Sigmoid colon (tissue), 6 donors: ENCODE measurements at regions not wholly inside any gene's neighbourhood (a gene's known extent, or its start where the extent isn't known, plus 50 kb on each side); places are given as distances from the start of the nearest gene placed in this dataset.

Experiments
- DNase-seq: peaks from one replicate; pipeline ENCODE4 v3.0.0-alpha.2; 2019
- H3K27ac ChIP-seq, 4 donors: fragments of 200-600 bp; sonication (generic); one replicate each; pipeline ENCODE4 v1.5.1; 2016 to 2019; ENCODE audit warnings: mild to moderate bottlenecking in 1 of 4
- H3K27me3 ChIP-seq, 3 donors: fragments of 200-600 bp; sonication (generic); one replicate each; pipeline ENCODE4 v1.5.1; 2019; ENCODE audit warnings: mild to moderate bottlenecking in 1 of 3
- H3K36me3 ChIP-seq, 4 donors: fragments of 200-600 bp; sonication (generic); one replicate each; pipeline ENCODE4 v1.5.1; 2016 to 2019
- H3K4me1 ChIP-seq, 4 donors: fragments of 200-600 bp; sonication (generic); one replicate each; pipeline ENCODE4 v1.5.1; 2017 to 2019
- H3K4me3 ChIP-seq, 4 donors: fragments of 200-600 bp; sonication (generic); one replicate each; pipeline ENCODE4 v1.5.1; 2017 to 2019; ENCODE audit warnings: mild to moderate bottlenecking in 2 of 4, moderate library complexity in 1 of 4
- H3K9me3 ChIP-seq, 4 donors: fragments of 200-600 bp in 3 of 4; sonication (generic) in 3 of 4; one replicate each; pipeline versions ENCODE4 v1.5.1 to v1.6.1; 2013 to 2019
- EP300 ChIP-seq, 4 donors: sonication (generic); formaldehyde crosslinking; IDR thresholded peaks; one replicate each; pipeline ENCODE4 v1.6.1; 2017; ENCODE audit warnings: antibody characterized with exemption in 4 of 4
- POLR2A ChIP-seq, 2 donors: fragments of 450-650 bp; IDR thresholded peaks; one replicate each; pipeline ENCODE4 v1.6.1; 2016; ENCODE audit warnings: antibody characterized with exemption in 2 of 2, mild to moderate bottlenecking in 2 of 2, moderate library complexity in 2 of 2
- POLR2AphosphoS5 ChIP-seq, 4 donors: sonication (generic); formaldehyde crosslinking; IDR thresholded peaks; one replicate each; pipeline ENCODE4 v1.6.1; 2017; ENCODE audit warnings: antibody characterized with exemption in 4 of 4
- WGBS, 2 donors: extraction: QIAGEN DNeasy Blood & Tissue Kit; methylation state at CpG; one replicate each; pipeline ENCODE4 v1.1.7; 2013; 5-methylcytosine and 5-hydroxymethylcytosine counted together
- intact Hi-C: fragments of 100-400 bp; cut with DNase I; formaldehyde crosslinking; loops from one replicate; pipeline ENCODE4 v1.15.1; 2023
- small RNA-seq, 3 donors: library from RNA; depleted of rRNA; stranded (forward); fragments of <200 nt; gene quantifications; one replicate each; pipeline ENCODE3, GENCODE V24; 2016
- TF ChIP-seq, protein P1 (sequence below), 4 experiments: fragments of 450-650 bp in 3 of 4; fragments of 200-600 bp in 1 of 4; IDR thresholded peaks; one replicate each; pipeline ENCODE4 v1.5.1; 2016 to 2019; ENCODE audit warnings: antibody characterized with exemption in 4 of 4, mild to moderate bottlenecking in 3 of 4, moderate library complexity in 2 of 4
- donor health status: healthy with polysubstance abuse.
- donor health status: healthy.

DNA sequence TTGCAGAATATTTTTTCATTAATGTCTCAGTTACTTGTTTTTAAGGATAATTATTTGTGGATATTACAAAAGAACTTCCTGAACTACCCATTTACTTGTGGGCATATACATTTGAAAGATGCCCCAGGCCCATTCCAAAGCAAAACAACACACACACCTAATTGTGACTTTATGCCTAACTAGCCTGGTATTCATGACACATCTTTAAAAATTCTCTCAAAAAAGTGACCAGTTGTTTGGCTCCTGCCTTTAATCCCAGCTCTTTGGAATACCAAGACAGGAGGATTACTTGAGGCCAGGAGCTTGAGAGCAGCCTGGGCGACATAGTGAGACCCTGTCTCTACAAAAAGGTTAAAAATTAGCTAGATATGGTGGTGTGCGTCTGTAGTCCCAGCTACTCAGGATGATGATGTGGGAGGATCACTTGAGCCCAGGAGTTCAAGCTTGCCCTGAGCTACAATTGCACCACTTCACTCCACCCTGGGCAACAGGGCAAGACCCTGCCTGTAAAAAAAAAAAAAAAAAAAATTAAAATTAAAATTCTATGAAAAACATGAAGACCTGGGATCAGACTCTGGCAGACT lies 51.7 kb upstream of the SLC4A7 start:
- no peak for TF ChIP-seq EP300 (IDR thresholded peaks at IDR 0.05)
- no peaks in the 10 kb centered on the region for H3K9me3 ChIP-seq
- intact Hi-C loops: no loop called here
- H3K4me1 ChIP-seq: peaks cover 0 to 44% (median 33%) of the 10 kb centered on the region in 4 donors
- DNase-seq: no peak
- H3K4me3 ChIP-seq: no peak overlapping the region
- no peaks in the 10 kb centered on the region for H3K36me3 ChIP-seq
- H3K27ac ChIP-seq: peak overlapping the region; percentile 2 to 83 (median 76)
- no peaks in the 10 kb centered on the region for H3K27me3 ChIP-seq
- 72 to 76% methylated on average over 2 of the region's 2 CpGs for WGBS, 2 donors

DNA sequence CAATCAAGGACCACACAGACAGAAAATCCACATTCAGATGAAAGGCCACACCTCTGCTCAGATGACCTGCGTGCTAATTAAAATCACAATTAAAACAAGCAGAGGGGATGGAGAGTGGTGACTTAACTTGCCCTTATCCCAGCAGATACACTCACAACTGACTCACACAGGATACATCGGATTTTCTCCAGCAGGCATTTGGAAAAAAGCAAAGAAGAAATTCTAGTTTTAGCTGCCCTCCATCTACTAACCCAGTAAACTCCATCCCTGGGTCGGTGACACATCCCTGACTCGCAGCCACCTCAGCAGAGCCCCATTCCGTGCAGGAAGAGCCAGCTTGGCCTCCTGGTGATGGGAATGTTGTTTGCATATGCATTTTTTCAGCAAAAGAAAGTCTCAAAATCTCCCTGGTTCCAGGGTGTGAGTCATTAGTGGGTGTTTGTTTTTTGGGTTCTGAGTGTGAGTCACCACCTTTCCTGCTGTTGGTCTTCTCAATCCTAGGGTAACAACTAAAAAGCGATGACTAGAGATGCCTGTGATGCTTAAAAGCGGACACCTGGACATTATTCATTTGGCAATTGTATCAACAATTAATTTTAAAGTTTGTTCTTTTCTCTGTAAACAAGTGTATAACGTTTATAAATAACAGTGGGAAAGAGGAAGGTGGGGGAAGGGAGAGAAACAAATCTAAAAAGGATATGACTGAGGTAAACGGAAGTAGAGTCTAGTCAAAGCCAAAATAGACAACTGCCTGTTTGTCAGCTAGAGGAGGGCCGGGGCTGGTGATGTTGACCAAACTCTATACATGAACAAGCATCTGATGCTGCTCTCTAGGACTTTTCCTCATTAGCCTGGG lies 49.8 kb upstream of the SLC4A7 start:
- WGBS, 2 donors: 58 to 64% methylated on average over 10 of the region's 10 CpGs
- Histone ChIP-seq H3K27me3 (no peaks in the 10 kb centered on the region), H3K36me3 (no peaks in the 10 kb centered on the region), H3K9me3 (no peaks in the 10 kb centered on the region), H3K27ac (peak overlapping the region; percentile 65 to 83 (median 76)), H3K4me1 (peaks cover 0 to 52% (median 33%) of the 10 kb centered on the region in 4 donors), H3K4me3 (no peak overlapping the region)
- intact Hi-C loops: loop anchor here (5.0 kb wide), 2 partner anchors 33 to 98 kb away; no protein-coding TSS in a partner anchor
- no peak for TF ChIP-seq EP300 (IDR thresholded peaks at IDR 0.05)
- TF ChIP-seq, protein P1, sequence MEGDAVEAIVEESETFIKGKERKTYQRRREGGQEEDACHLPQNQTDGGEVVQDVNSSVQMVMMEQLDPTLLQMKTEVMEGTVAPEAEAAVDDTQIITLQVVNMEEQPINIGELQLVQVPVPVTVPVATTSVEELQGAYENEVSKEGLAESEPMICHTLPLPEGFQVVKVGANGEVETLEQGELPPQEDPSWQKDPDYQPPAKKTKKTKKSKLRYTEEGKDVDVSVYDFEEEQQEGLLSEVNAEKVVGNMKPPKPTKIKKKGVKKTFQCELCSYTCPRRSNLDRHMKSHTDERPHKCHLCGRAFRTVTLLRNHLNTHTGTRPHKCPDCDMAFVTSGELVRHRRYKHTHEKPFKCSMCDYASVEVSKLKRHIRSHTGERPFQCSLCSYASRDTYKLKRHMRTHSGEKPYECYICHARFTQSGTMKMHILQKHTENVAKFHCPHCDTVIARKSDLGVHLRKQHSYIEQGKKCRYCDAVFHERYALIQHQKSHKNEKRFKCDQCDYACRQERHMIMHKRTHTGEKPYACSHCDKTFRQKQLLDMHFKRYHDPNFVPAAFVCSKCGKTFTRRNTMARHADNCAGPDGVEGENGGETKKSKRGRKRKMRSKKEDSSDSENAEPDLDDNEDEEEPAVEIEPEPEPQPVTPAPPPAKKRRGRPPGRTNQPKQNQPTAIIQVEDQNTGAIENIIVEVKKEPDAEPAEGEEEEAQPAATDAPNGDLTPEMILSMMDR (IDR thresholded peaks at IDR 0.05): peak; percentile 20 to 45 (median 26)
- TF ChIP-seq POLR2AphosphoS5 (IDR thresholded peaks at IDR 0.05): peak in 2 of 4 donors; percentile 47 to 55
- no peak for TF ChIP-seq POLR2A (IDR thresholded peaks at IDR 0.05)
- DNase-seq: peak; percentile 85

Small RNA genes lying in the stretch of these regions (small RNA-seq; reads per million reads assigned to genes)
- gene AC098614.2 (0 reads per million in 3 donors), gene RF00019 (0 reads per million in 3 donors)
